PC-3 (cell line): ENCODE measurements at regions not wholly inside any gene's neighbourhood (a gene's known extent, or its start where the extent isn't known, plus 50 kb on each side); places are given as distances from the start of the nearest gene placed in this dataset.
A peak's percentile ranks its signal among the peaks of the same experiment; 100 is the strongest.

Source experiments
- ATAC-seq: fragments of 200-7000 bp; cut with Tn5 transposase; 2 replicates; pipeline ENCODE4 v1.9.1; 2020; ENCODE audit warnings: mild to moderate bottlenecking, moderate library complexity
- BruUV-seq: library from RNA; stranded (reverse); fragments of 400-500 nt; replicated peaks from 2 replicates; lab custom pipeline; 2021; lab: Mats Ljungman, UMichigan
- CTCF ChIA-PET: fragments of 300-600 bp; sonication (Branson Sonifier 250); formaldehyde crosslinking; loops from one replicate; lab custom pipeline; 2022; ENCODE audit warnings: antibody characterized with exemption; lab: Charles Lee
- POLR2A ChIA-PET: fragments of 300-600 bp; sonication (Branson Sonifier 250); formaldehyde crosslinking; loops from one replicate; lab custom pipeline; 2022; ENCODE audit warnings: antibody characterized with exemption; ENCODE audit not compliant: unreplicated experiment; lab: Charles Lee
- DNase-seq: peaks from one replicate; pipeline ENCODE4 v3.0.0-alpha.2; 2015
- H2AFZ ChIP-seq: fragments of 300-600 bp; sonication (generic); 2 replicates; pipeline ENCODE4 v1.6.0; 2016; ENCODE audit warnings: antibody characterized with exemption, low read length
- H3F3A ChIP-seq: fragments of 300-600 bp; sonication (generic); one replicate; pipeline ENCODE4 v1.6.0; 2017; ENCODE audit warnings: antibody characterized with exemption, low read length, control low read depth, mild to moderate bottlenecking; ENCODE audit not compliant: unreplicated experiment
- H3K27ac ChIP-seq: fragments of 300-600 bp; sonication (generic); 2 replicates; pipeline ENCODE4 v1.5.1; 2016; ENCODE audit warnings: mild to moderate bottlenecking, low read length
- H3K27me3 ChIP-seq: fragments of 300-600 bp; sonication (generic); 2 replicates; pipeline ENCODE4 v1.6.1; 2016; ENCODE audit warnings: low read length, mixed read lengths
- H3K36me3 ChIP-seq: fragments of 300-600 bp; sonication (generic); 2 replicates; pipeline ENCODE4 v1.6.1; 2016; ENCODE audit warnings: low read depth, mixed run types, low read length, mixed read lengths
- H3K4me1 ChIP-seq: fragments of 300-600 bp; sonication (generic); 2 replicates; pipeline ENCODE4 v1.5.1; 2016; ENCODE audit warnings: low read length; ENCODE audit not compliant: insufficient read depth
- H3K4me2 ChIP-seq: fragments of 300-600 bp; sonication (generic); 2 replicates; pipeline ENCODE4 v1.6.0; 2016; ENCODE audit warnings: low read length
- H3K4me3 ChIP-seq: fragments of 300-600 bp; sonication (generic); 2 replicates; pipeline ENCODE4 v1.5.1; 2016; ENCODE audit warnings: mild to moderate bottlenecking, low read length, mixed read lengths
- H3K79me2 ChIP-seq: fragments of 300-600 bp; sonication (generic); 2 replicates; pipeline ENCODE4 v1.6.1; 2017; ENCODE audit warnings: low read length, mixed read lengths
- H3K9ac ChIP-seq: fragments of 300-600 bp; sonication (generic); 2 replicates; pipeline ENCODE4 v1.6.0; 2016; ENCODE audit warnings: mild to moderate bottlenecking, low read length
- H3K9me2 ChIP-seq: fragments of 300-600 bp; sonication (generic); replicated peaks from 2 replicates; pipeline ENCODE4 v1.6.1; 2016; ENCODE audit warnings: mixed run types, low read length, mixed read lengths
- H3K9me3 ChIP-seq: fragments of 300-600 bp; sonication (generic); 2 replicates; pipeline ENCODE4 v1.6.1; 2016; ENCODE audit warnings: low read length, mixed read lengths
- H4K20me1 ChIP-seq: fragments of 300-600 bp; sonication (generic); 2 replicates; pipeline ENCODE4 v1.6.1; 2016; ENCODE audit warnings: low read length, mixed read lengths
- CTCF ChIP-seq: fragments of 300-600 bp; sonication (generic); conservative IDR thresholded peaks from 2 replicates; pipeline ENCODE4 v1.5.1; 2017; ENCODE audit warnings: antibody characterized with exemption, low read depth, mild to moderate bottlenecking, low read length
- EZH2 ChIP-seq: fragments of 300-600 bp; sonication (generic); IDR thresholded peaks from one replicate; pipeline ENCODE4 v1.6.1; 2017; ENCODE audit warnings: antibody characterized with exemption, mild to moderate bottlenecking, low read length; ENCODE audit not compliant: unreplicated experiment
- EZH2phosphoT487 ChIP-seq: fragments of 300-600 bp; sonication (generic); IDR thresholded peaks from 2 replicates; pipeline ENCODE4 v1.6.1; 2018; ENCODE audit warnings: mild to moderate bottlenecking, antibody characterized with exemption, low read length, borderline replicate concordance
- intact Hi-C: fragments of 100-400 bp; cut with micrococcal nuclease; formaldehyde crosslinking; loops from 2 replicates; pipeline ENCODE4 v1.9.0; 2023

- Histone ChIP-seq H2AFZ (no peak overlapping the region), H3K79me2 (no peaks in the 10 kb centered on the region), H3K4me3 (no peak overlapping the region), H3K4me1 (0 out of 2 replicates have a peak, but pooled peaks cover 9% of the 10 kb centered on the region), H3K9me3 (no peaks in the 10 kb centered on the region), H3K9ac (no peak overlapping the region), H3F3A (no peaks in the 10 kb centered on the region), H4K20me1 (no peaks in the 10 kb centered on the region), H3K36me3 (no peaks in the 10 kb centered on the region), H3K27ac (no peak overlapping the region), H3K9me2 (0 out of 2 replicates have a peak, but pooled peaks cover 4% of the 10 kb centered on the region), H3K4me2 (no peak overlapping the region), H3K27me3 (no peaks in the 10 kb centered on the region)
- DNase-seq (no peak), ATAC-seq (no peak)
- intact Hi-C loops = no loop called here
- no peak for TF ChIP-seq CTCF
- TF ChIP-seq EZH2phosphoT487 = no peak
- no peak for TF ChIP-seq EZH2
- ChIA-PET POLR2A (no interaction called here), CTCF (no interaction called here)
- BruUV-seq = no TSS peak
Observed at GRCh38 chr18:73163236-73163635, 295.4 kb upstream of the NETO1 start.

DNA sequence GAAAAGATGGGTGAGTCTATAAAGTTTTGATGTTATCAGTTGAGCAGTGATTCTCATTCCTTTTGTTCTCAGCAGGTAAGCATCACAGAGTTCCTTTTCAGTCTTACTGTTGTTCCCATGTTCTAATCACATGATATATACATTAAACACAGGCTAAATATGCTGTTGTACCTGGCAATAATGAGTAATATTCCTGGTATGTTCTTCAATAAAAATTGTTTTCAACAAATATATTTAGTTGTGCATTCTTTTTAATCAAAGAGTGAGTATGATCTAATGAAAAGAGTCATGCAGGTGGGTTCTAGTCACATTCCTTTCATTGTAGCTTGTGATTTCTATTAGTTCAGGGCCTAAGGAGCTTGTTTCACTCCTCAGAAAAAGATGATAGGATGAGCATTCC is 288.3 kb upstream of the NETO1 start:
- no peaks in the 10 kb centered on the region for H3K27me3 ChIP-seq
- H3F3A ChIP-seq = no peaks in the 10 kb centered on the region
- CTCF ChIA-PET = no interaction called here
- no peak overlapping the region for H3K27ac ChIP-seq
- H3K4me3 ChIP-seq = no peak overlapping the region
- H3K79me2 ChIP-seq = no peaks in the 10 kb centered on the region
- intact Hi-C loops = no loop called here
- H3K36me3 ChIP-seq = no peaks in the 10 kb centered on the region
- TF ChIP-seq EZH2phosphoT487 = no peak
- TF ChIP-seq EZH2 = no peak
- peak; percentile 61 for DNase-seq
- H3K9ac ChIP-seq = no peak overlapping the region
- no peak overlapping the region for H2AFZ ChIP-seq
- no peaks in the 10 kb centered on the region for H3K9me3 ChIP-seq
- H4K20me1 ChIP-seq = no peaks in the 10 kb centered on the region
- no TSS peak for BruUV-seq
- peaks cover 23% of the 10 kb centered on the region for H3K4me1 ChIP-seq
- H3K4me2 ChIP-seq = 0 out of 2 replicates have a peak overlapping the region, but pooled peaks have one; percentile 13
- H3K9me2 ChIP-seq = no peaks in the 10 kb centered on the region
- POLR2A ChIA-PET = no interaction called here
- ATAC-seq = peak; percentile 54

DNA sequence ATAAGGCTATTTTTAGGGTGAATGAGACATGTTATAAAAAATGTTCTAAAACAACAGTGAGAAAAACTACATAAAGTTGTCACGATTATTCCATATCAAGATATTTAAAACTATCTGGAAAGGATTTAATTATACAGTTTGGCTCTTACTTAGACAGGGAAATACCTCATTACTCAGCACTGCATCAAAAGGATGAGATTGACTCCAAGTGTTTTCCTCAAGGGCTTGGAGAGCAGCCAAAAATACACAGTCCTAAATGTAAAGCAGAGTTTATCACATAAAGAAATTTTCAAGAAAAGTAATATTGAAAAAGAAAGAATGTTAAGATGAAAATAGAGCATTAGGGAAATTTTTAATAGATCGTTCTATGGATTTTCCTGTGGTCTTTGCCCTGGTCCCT is 285.5 kb upstream of the NETO1 start:
- Histone ChIP-seq H3K9me3 (no peaks in the 10 kb centered on the region), H3K79me2 (no peaks in the 10 kb centered on the region), H3K27ac (no peak overlapping the region), H3K27me3 (no peaks in the 10 kb centered on the region), H3K9ac (no peak overlapping the region), H3K4me1 (peaks cover 18% of the 10 kb centered on the region), H3K36me3 (no peaks in the 10 kb centered on the region), H3K4me3 (no peak overlapping the region), H3K4me2 (no peak overlapping the region), H3F3A (no peaks in the 10 kb centered on the region), H4K20me1 (no peaks in the 10 kb centered on the region), H2AFZ (no peak overlapping the region), H3K9me2 (no peaks in the 10 kb centered on the region)
- no TSS peak for BruUV-seq
- POLR2A ChIA-PET = no interaction called here
- intact Hi-C loops = no loop called here
- TF ChIP-seq EZH2phosphoT487 = no peak
- TF ChIP-seq CTCF = no peak
- TF ChIP-seq EZH2 = no peak
- CTCF ChIA-PET = no interaction called here
- DNase-seq (peak; percentile 66), ATAC-seq (peak; percentile 31; the same call in 1 of the 2 replicates)
